ENCODE measurements at regions not wholly inside any gene's neighbourhood (a gene's known extent, or its start where the extent isn't known, plus 50 kb on each side); places are given as distances from the start of the nearest gene placed in this dataset.
"Not testable (repeated sequence)": the region's sequence is repeated elsewhere in the genome, so short reads cannot be mapped to it uniquely, and the experiment has no call there.

DNA sequence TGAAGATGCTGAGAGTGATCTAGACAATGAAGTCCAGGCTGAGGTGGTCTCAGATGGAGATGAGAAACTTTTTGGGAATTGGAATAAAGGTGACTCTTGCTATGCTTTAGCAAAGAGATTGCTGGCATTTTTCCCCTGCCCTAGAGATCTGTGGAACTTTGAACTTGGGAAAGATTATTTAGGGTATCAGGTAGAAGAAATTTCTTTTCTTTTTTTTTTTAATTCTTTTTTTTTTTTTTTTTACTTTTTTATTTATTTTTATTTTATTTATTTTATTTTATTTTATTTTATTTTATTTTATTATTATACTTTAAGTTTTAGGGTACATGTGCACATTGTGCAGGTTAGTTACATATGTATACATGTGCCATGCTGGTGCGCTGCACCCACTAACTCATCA, 59.5 kb upstream of the RPRM start:
- TF ChIP-seq, protein P1, sequence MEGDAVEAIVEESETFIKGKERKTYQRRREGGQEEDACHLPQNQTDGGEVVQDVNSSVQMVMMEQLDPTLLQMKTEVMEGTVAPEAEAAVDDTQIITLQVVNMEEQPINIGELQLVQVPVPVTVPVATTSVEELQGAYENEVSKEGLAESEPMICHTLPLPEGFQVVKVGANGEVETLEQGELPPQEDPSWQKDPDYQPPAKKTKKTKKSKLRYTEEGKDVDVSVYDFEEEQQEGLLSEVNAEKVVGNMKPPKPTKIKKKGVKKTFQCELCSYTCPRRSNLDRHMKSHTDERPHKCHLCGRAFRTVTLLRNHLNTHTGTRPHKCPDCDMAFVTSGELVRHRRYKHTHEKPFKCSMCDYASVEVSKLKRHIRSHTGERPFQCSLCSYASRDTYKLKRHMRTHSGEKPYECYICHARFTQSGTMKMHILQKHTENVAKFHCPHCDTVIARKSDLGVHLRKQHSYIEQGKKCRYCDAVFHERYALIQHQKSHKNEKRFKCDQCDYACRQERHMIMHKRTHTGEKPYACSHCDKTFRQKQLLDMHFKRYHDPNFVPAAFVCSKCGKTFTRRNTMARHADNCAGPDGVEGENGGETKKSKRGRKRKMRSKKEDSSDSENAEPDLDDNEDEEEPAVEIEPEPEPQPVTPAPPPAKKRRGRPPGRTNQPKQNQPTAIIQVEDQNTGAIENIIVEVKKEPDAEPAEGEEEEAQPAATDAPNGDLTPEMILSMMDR (IDR thresholded peaks at IDR 0.05): not testable (repeated sequence)
- TF ChIP-seq POLR2AphosphoS5 (IDR thresholded peaks at IDR 0.05; ENCODE audit: insufficient read depth in 1 of 2, low read depth in 1 of 2): not testable (repeated sequence)

All from vagina (tissue), 2 donors.